ENCODE measurements at regions not wholly inside any gene's neighbourhood (a gene's known extent, or its start where the extent isn't known, plus 50 kb on each side); places are given as distances from the start of the nearest gene placed in this dataset.

GRCh38 chr16:80174416-80174815 is 366.4 kb upstream of the DYNLRB2 start:
- DNase-seq (ENCODE audit: low spot score) = no peak
- no TSS peak for BruUV-seq (replicated peaks)
- no peak overlapping the region for H3K27ac ChIP-seq (ENCODE audit: low read depth, low read length, poor library complexity, severe bottlenecking)
- TF ChIP-seq EZH2 (IDR thresholded peaks at IDR 0.05; ENCODE audit: borderline replicate concordance, low read depth, low read length, poor library complexity, severe bottlenecking) (no peak), CTCF (conservative IDR thresholded peaks at IDR 0.05; ENCODE audit: low read depth, low read length) (no peak)
- intact Hi-C loops (cut with micrococcal nuclease; ENCODE audit: unreplicated experiment) = no loop called here
- CTCF ChIA-PET = no interaction called here
- no peaks in the 10 kb centered on the region for H3K27me3 ChIP-seq (replicated peaks; ENCODE audit: insufficient read depth, low read depth, low read length, poor library complexity)
- no peaks in the 10 kb centered on the region for H3K4me1 ChIP-seq (ENCODE audit: insufficient read depth, low read length, poor library complexity, severe bottlenecking)
- POLR2A ChIA-PET (ENCODE audit: low non-redundant PET) = no interaction called here
- peaks cover 3% of the 10 kb centered on the region for H3K9me3 ChIP-seq (ENCODE audit: low read depth, low read length, poor library complexity, severe bottlenecking)
- no peaks in the 10 kb centered on the region for H3K36me3 ChIP-seq (ENCODE audit: insufficient read depth, low read length, poor library complexity, severe bottlenecking)
- H3K4me3 ChIP-seq (ENCODE audit: low read depth, low read length, poor library complexity, severe bottlenecking) = no peak overlapping the region

DNA sequence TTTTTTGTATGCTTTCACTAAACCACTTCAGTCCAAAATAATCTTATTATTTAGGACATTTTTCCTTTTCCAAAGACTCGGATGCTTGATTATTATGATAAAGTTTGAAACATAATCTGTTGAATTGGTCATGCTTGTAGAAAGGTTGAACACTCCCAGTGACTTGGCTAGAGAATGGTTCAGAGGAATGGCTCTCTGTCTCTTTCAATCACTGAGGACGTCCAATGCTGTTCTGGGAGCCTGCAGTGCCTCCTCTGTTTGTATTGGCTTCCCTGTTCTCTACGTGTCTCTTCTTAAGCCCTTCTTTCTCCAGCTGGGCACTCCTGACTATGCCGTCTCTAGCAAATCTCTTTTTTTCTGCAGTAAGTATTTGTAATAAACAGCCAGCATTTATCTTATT is 369.0 kb upstream of the DYNLRB2 start:
- no peaks in the 10 kb centered on the region for H3K9me3 ChIP-seq (ENCODE audit: low read depth, low read length, poor library complexity, severe bottlenecking)
- H3K4me3 ChIP-seq (ENCODE audit: low read depth, low read length, poor library complexity, severe bottlenecking) = no peak overlapping the region
- CTCF ChIA-PET = no interaction called here
- no peaks in the 10 kb centered on the region for H3K36me3 ChIP-seq (ENCODE audit: insufficient read depth, low read length, poor library complexity, severe bottlenecking)
- H3K4me1 ChIP-seq (ENCODE audit: insufficient read depth, low read length, poor library complexity, severe bottlenecking) = no peaks in the 10 kb centered on the region
- no peak overlapping the region for H3K27ac ChIP-seq (ENCODE audit: low read depth, low read length, poor library complexity, severe bottlenecking)
- no peaks in the 10 kb centered on the region for H3K27me3 ChIP-seq (replicated peaks; ENCODE audit: insufficient read depth, low read depth, low read length, poor library complexity)
- TF ChIP-seq EZH2 (IDR thresholded peaks at IDR 0.05; ENCODE audit: borderline replicate concordance, low read depth, low read length, poor library complexity, severe bottlenecking) = no peak
- TF ChIP-seq CTCF (conservative IDR thresholded peaks at IDR 0.05; ENCODE audit: low read depth, low read length) = no peak
- no peak for DNase-seq (ENCODE audit: low spot score)
- intact Hi-C loops (cut with micrococcal nuclease; ENCODE audit: unreplicated experiment) = no loop called here
- no TSS peak for BruUV-seq (replicated peaks)
- POLR2A ChIA-PET (ENCODE audit: low non-redundant PET) = no interaction called here

DNA sequence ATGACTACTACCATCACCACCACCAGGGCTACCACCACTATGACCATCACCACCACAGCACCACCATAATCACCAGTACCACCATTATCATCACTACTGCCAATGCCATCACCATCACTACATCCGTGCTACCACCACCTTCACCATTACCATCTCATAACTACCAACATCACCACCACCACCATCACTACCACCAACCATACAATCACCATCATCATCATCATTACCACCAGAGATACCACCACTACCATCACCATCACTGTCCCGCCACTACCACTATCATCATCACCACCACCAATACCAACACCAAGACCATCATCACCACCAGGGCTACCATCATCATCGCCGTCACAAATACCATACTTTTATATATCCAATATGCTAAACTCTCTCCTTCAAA is 369.6 kb upstream of the DYNLRB2 start:
- intact Hi-C loops (cut with micrococcal nuclease; ENCODE audit: unreplicated experiment) = no loop called here
- Histone ChIP-seq H3K27ac (ENCODE audit: low read depth, low read length, poor library complexity, severe bottlenecking) (no peak overlapping the region), H3K36me3 (ENCODE audit: insufficient read depth, low read length, poor library complexity, severe bottlenecking) (no peaks in the 10 kb centered on the region), H3K4me3 (ENCODE audit: low read depth, low read length, poor library complexity, severe bottlenecking) (no peak overlapping the region), H3K9me3 (ENCODE audit: low read depth, low read length, poor library complexity, severe bottlenecking) (no peaks in the 10 kb centered on the region), H3K27me3 (replicated peaks; ENCODE audit: insufficient read depth, low read depth, low read length, poor library complexity) (no peaks in the 10 kb centered on the region), H3K4me1 (ENCODE audit: insufficient read depth, low read length, poor library complexity, severe bottlenecking) (no peaks in the 10 kb centered on the region)
- BruUV-seq (replicated peaks) = no TSS peak
- CTCF ChIA-PET = no interaction called here
- POLR2A ChIA-PET (ENCODE audit: low non-redundant PET) = no interaction called here
- TF ChIP-seq EZH2 (IDR thresholded peaks at IDR 0.05; ENCODE audit: borderline replicate concordance, low read depth, low read length, poor library complexity, severe bottlenecking) (no peak), CTCF (conservative IDR thresholded peaks at IDR 0.05; ENCODE audit: low read depth, low read length) (no peak)
- DNase-seq (ENCODE audit: low spot score) = no peak
